Upper lobe of left lung (tissue), 4 donors: ENCODE measurements at regions not wholly inside any gene's neighbourhood (a gene's known extent, or its start where the extent isn't known, plus 50 kb on each side); places are given as distances from the start of the nearest gene placed in this dataset.

Experiments
- CTCF ChIP-seq, 6 experiments: fragments of 450-650 bp in 4 of 6; fragments of 200-600 bp in 2 of 6; sonication (generic) in 2 of 6; IDR thresholded peaks; one replicate each; pipeline ENCODE4 v1.5.1; 2016 to 2019; ENCODE audit warnings: antibody characterized with exemption in 6 of 6
- EP300 ChIP-seq, 4 donors: sonication (generic); formaldehyde crosslinking; IDR thresholded peaks; one replicate each; pipeline ENCODE4 v1.5.1; 2017; ENCODE audit warnings: antibody characterized with exemption in 4 of 4, control low read depth in 2 of 4
- POLR2A ChIP-seq, 4 donors: fragments of 450-650 bp; IDR thresholded peaks; one replicate each; pipeline ENCODE4 v1.5.1; 2016 to 2017; ENCODE audit warnings: antibody characterized with exemption in 4 of 4, mild to moderate bottlenecking in 2 of 4
- POLR2AphosphoS5 ChIP-seq, 2 donors: sonication (generic); formaldehyde crosslinking; IDR thresholded peaks; one replicate each; pipeline ENCODE4 v1.5.1; 2017; ENCODE audit warnings: antibody characterized with exemption in 2 of 2

GRCh38 chr11:38060136-38060535 is 1462.1 kb upstream of the RAG2 start:
- TF ChIP-seq CTCF (IDR thresholded peaks at IDR 0.05): no peak
- no peak for TF ChIP-seq POLR2A (IDR thresholded peaks at IDR 0.05)
- TF ChIP-seq EP300 (IDR thresholded peaks at IDR 0.05): no peak
- TF ChIP-seq POLR2AphosphoS5 (IDR thresholded peaks at IDR 0.05): no peak
